ENCODE measurements at regions not wholly inside any gene's neighbourhood (a gene's known extent, or its start where the extent isn't known, plus 50 kb on each side); places are given as distances from the start of the nearest gene placed in this dataset.

DNA sequence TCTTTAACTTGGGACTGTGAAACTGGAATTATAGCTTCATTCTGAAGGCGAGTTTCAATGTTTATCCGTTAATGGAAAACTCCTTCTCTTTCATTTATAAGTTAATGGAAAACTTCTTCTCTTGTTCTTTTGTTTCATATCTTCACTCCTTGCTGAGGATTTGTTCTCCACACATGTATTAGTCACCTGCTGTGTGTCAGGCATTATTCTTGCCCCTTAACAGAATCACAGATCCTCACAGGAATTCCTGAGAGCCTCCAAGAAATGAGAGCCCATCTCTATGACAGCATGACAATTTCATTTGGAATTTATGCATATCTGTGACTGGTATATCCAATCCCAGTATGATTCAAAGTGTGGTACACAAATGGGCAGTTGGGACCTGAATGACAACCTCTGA lies 545.8 kb downstream of the BCL11A start:
- TF ChIP-seq TCF7L2 (IDR thresholded peaks at IDR 0.05; ENCODE audit: low read depth, low read length) (no peak), POLR2AphosphoS5 (IDR thresholded peaks at IDR 0.05; ENCODE audit: low read depth, low read length) (no peak), SIN3A (IDR thresholded peaks at IDR 0.05; ENCODE audit: borderline replicate concordance, insufficient read depth, low read depth, low read length) (no peak)
- TF ChIP-seq, protein P1, sequence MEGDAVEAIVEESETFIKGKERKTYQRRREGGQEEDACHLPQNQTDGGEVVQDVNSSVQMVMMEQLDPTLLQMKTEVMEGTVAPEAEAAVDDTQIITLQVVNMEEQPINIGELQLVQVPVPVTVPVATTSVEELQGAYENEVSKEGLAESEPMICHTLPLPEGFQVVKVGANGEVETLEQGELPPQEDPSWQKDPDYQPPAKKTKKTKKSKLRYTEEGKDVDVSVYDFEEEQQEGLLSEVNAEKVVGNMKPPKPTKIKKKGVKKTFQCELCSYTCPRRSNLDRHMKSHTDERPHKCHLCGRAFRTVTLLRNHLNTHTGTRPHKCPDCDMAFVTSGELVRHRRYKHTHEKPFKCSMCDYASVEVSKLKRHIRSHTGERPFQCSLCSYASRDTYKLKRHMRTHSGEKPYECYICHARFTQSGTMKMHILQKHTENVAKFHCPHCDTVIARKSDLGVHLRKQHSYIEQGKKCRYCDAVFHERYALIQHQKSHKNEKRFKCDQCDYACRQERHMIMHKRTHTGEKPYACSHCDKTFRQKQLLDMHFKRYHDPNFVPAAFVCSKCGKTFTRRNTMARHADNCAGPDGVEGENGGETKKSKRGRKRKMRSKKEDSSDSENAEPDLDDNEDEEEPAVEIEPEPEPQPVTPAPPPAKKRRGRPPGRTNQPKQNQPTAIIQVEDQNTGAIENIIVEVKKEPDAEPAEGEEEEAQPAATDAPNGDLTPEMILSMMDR (IDR thresholded peaks at IDR 0.05): no peak
- TF ChIP-seq, protein P2, sequence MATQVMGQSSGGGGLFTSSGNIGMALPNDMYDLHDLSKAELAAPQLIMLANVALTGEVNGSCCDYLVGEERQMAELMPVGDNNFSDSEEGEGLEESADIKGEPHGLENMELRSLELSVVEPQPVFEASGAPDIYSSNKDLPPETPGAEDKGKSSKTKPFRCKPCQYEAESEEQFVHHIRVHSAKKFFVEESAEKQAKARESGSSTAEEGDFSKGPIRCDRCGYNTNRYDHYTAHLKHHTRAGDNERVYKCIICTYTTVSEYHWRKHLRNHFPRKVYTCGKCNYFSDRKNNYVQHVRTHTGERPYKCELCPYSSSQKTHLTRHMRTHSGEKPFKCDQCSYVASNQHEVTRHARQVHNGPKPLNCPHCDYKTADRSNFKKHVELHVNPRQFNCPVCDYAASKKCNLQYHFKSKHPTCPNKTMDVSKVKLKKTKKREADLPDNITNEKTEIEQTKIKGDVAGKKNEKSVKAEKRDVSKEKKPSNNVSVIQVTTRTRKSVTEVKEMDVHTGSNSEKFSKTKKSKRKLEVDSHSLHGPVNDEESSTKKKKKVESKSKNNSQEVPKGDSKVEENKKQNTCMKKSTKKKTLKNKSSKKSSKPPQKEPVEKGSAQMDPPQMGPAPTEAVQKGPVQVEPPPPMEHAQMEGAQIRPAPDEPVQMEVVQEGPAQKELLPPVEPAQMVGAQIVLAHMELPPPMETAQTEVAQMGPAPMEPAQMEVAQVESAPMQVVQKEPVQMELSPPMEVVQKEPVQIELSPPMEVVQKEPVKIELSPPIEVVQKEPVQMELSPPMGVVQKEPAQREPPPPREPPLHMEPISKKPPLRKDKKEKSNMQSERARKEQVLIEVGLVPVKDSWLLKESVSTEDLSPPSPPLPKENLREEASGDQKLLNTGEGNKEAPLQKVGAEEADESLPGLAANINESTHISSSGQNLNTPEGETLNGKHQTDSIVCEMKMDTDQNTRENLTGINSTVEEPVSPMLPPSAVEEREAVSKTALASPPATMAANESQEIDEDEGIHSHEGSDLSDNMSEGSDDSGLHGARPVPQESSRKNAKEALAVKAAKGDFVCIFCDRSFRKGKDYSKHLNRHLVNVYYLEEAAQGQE (IDR thresholded peaks at IDR 0.05; ENCODE audit: insufficient read depth in 1 of 2, low read depth in 2 of 2, low read length in 1 of 2): no peak
